GM18868 (cell line): ENCODE measurements at regions not wholly inside any gene's neighbourhood (a gene's known extent, or its start where the extent isn't known, plus 50 kb on each side); places are given as distances from the start of the nearest gene placed in this dataset.
"Not testable (repeated sequence)": the region's sequence is repeated elsewhere in the genome, so short reads cannot be mapped to it uniquely, and the experiment has no call there.

ENCODE experiments used
- ATAC-seq: cut with Tn5 transposase; IDR thresholded peaks from one replicate; pipeline ENCODE4 v1.9.1; 2021; ENCODE audit warnings: mild to moderate bottlenecking, moderate library complexity; ENCODE audit not compliant: unreplicated experiment

DNA sequence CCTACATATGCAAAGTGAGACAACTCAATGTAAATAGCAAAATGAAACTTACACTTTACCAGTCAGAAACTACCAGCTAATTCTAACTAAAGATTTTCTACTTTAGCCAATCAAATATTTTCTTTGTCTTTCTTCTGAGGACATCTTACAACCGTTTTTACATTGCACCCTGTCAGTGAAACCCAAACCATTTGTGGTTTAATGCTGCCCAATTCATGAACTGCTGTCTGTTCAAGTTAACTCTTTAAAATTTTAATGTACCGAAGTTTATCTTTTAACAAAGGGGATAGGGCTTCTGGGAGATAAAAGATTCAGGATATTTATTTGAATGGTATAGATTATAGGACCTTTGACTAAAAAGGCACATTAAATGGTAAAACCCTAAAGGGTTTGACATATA lies 121.3 kb upstream of the HDDC2 start:
- ATAC-seq, result no peak

DNA sequence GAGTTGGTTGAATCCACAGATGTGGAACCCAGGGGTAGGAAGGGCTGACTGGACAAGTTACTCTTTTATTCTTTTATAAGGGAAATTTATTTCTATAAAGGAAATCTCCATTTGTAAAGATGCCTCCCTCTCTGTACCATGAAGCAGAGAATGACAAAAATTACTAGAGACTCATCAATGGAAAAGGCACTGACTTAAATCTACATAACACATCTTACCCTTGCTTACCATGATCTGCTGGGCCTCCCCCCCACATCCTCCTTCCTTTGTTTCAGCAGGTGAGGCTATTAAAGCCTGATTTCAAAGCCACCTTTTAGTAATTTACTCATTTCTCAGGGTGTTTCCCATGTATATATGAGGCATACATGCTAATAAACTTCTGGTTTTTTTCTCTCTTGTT lies 130.2 kb upstream of the HDDC2 start:
- no peak for ATAC-seq

DNA sequence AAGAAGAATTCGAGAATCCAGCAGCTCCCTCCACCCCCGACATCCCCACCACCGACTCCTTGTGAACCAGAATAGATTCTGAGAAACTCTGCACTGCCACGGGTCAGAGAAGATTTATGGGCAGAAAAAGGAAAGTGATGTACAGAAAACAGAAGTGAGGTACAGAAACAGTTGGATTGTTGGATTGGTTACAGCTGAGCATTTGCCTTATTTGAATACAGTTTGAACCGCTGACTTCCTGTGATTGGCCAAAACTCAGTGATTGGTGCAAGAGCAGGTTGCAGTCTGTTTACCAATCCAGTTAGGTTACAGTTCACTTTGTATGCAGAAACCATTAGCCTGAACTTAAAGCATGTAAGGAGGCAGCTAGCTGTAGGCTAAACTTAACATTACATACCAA lies 131.2 kb upstream of the HDDC2 start:
- ATAC-seq, result no peak

DNA sequence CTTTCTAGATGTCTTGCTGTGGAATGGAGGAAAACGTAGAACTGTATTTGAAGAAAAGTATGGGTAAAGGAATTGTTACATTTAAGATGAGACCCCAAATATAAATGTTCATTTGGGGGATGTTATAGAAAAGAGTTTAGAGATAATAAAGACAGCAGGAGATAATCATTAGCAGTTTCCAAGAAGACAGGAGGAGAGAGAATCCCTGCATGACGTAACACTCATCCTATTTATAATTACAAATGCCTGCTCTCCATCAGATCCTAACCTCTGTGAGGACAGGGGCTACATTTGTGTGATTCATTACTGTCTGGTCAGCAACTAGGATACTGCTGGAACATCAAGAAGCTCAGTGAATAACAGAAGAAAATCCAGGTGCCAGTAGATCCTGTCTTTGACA lies 133.0 kb upstream of the HDDC2 start:
- no peak for ATAC-seq

DNA sequence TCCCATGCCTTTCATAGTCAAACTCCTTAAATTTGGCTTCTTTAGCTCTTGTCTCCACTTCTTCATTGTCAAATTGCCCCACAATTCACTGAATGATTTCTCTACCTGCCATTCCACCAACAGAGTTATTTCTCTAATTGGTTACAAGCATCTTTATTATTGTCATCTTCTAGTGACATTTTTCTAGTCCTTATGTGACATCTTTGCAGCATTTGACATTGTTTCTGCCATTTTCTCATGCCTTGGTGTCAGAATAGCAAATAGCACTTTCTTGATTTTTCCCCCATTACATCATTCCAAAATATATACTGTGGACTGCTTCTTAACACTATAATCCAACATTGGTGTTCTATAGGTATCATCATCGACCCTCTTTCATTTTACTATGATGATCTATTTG lies 137.7 kb upstream of the HDDC2 start:
- ATAC-seq, result no peak

DNA sequence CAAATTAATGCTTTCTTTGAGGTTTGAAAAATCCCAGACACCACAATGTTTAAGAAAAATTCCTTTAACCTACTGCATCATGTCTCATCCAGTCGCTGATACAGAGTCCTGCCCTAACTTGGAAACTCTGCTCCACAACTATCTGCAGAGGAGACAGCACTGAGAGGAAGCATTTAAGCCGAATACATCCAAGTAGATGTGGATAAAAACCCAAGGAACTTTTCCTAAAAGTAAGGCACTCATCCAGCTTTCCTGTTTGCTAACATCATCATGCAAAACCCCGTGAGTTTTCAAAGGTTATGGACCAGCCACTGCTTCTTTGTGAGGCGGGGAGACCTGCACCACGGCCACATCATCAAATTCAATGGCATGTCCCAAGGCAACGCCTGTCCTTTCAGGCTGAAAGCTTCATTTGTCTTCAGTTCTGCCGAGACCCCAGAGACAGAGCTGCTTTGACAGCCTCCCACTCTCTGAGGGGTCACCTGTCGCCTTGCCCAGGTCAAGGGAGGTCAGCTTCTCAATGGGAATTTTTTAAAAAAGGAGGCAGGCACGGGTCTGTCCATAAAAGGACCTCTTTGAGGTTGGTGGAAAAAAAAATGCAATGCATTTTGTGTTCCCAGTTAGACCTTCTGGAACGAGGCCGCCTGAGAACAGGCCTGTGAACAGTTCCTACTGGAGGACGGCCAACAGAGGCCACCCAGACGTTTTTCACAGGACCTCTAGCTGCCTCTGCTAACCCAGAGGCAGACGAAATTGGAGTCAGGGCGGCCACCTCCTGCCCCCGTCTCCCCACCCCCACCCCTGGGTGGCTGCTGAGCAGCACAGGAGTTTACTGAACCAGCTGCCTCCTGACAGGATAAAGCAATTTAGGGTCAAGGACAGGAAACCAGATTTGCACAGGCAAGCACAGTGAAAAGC lies 142.5 kb upstream of the HDDC2 start:
- ATAC-seq, result no peak

DNA sequence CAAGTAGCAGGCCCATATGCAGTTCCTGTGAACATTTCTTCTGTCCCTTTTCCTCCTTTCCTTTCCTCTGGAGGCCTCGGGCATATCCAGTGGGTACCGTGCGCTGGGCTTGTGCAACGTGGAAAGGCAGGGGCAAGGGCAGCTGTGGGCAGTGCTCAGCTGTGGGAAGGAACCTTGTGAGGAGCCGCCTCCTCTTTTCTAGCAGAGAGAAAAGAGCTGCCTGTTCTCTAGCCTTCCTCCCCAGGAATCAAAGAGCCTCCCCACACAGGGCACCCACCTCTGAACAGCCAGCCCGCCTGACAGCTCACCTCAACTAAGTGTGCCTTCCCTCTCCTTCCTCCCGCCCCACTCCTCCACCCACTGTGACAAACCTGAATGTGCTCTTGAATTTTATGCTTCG lies 143.3 kb upstream of the HDDC2 start:
- no peak for ATAC-seq

DNA sequence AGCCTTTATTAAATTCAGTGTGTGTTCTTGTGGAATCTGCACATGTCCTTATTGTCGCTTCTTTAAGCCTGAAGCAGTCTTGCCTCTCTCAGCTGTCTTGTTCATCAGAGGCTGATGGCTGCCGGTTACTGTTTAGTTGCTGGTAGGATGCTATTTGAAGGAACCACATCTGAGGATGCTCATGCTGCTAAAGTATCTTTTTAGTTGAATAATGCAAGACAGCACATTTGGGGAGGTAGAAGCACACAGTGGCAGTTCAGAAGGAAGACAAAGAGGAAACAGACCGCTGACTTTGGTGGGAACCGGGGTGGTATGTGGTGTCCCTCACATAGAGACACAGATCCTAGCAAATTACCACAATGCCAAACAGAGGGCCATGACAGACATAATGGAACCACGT lies 144.2 kb upstream of the HDDC2 start:
- ATAC-seq, result no peak

DNA sequence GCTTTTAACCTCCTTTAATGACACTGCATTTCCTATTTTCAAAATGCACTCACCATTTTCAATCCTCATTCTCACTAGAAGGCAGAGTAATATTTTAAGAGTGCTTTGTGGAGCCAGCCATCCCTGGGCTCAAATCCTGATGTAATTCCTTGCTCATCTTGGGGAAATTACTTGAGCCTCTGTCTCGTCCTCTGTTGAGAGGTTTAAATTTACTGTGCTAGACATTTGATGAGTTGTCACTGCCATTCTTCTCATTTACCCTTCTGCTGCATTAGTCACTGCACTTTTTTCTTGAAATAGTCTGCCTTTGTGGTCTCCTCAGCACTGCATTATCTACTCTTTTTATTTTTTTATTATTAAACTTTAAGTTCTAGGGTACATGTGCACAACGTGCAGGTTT lies 150.0 kb upstream of the HDDC2 start:
- no peak for ATAC-seq

DNA sequence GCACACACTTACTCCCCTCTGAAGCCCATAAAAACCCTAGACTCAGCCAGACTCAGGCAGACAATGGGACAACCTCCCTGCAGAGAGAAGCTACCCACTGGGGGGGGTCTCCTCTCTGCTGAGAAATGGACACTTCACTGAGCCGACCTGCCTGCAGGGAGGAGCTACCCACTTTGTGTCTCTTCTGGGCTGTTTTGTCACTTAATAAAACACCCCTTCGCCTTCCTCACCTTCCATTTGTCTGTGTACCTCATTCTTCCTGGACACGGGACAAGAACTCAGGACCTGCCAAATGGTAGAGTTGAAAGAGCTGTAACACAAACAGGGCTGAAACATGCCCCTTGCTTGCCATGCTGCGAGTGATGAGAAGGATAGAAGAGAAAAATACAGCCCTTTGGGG lies 151.7 kb upstream of the HDDC2 start:
- no peak for ATAC-seq

DNA sequence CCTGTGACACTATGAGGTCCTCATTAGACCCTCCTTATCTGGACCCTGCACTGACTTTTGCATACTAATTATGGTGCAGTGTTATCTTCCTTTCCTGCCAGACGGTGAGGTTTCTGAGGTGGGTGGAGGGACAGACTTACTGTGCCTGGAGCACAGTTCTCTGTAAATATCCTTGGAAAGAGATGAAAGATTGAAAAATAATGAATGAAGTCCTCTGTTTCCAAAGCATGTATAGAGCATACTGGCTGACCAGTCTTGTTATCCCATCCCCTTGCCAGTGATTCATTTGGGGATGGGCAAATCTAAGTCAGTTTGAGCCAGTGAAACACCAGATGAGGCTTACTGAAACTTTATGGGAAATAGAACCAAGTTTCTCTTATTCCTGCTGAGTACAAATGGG lies 152.6 kb upstream of the HDDC2 start:
- no peak for ATAC-seq

DNA sequence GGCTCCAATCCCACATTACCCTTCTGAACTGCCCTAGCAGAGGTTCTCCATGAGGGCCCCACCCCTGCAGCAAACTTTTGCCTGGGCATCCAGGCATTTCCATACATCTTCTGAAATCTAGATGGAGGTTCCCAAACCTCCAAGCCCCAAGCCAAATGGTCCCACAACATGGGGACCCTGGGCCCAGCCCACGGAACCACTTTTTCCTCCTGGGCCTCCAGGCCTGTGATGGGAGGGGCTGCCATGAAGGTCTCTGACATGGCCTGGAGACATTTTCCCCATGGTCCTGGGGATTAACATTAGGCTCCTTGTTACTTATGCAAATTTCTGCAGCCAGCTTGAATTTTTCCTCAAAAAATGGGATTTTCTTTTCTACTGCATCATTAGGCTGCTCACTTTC lies 156.7 kb upstream of the HDDC2 start:
- not testable (repeated sequence) for ATAC-seq

DNA sequence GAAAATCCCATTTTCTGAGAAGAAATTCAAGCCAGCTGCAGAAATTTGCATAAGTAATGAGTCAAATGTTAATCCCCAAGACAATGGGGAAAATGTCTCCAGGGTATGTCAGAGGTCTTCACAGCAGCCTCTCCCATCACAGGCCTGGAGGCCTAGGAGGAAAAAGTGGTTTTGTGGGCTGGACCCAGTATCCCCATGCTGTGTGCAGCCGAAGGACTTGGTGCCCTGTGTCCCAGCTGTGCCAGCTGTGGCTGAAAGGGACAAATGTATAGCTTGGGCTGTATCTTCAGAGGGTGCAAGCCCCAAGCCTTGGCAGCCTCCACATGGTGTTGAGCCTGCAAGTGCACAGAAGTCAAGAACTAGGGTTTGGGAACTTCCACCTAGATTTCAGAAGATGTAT lies 163.6 kb upstream of the HDDC2 start:
- ATAC-seq, result not testable (repeated sequence)

DNA sequence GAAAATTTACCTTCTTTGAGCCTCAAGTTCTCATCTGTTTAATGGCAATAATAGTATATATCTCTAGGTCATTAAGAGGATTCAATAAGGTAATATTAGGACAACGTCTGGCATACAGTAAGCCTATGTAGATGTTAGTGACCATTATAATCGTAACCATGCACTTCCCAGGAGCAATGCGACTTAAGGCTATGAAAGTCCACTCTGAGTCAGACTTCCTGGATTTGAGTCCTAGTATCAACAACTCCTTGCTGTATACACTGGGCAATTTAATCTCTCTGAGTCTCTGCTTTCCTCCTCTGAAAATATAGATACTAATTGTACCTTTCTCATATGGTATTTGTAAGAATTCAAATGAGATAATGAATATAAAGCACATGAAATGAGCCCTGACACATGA lies 168.1 kb upstream of the HDDC2 start:
- no peak for ATAC-seq

DNA sequence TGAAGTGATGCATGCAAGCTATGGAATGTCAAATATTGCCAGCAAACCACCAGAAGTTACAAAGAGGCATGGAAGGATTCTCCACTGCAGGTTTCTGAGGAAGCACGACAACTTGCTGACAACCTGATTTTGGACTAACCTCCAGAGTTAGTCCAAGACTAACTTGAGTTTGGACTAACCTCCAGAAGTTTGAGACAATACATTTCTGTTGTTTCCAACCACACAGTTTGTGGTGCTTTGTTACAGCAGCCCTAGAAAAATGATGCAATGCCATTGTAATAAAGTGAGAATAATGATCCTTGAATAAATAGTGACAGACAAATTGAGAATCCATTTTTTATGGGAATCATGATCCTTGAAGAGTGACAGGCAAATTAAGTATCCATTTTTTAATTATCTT lies 169.9 kb upstream of the HDDC2 start:
- no peak for ATAC-seq

DNA sequence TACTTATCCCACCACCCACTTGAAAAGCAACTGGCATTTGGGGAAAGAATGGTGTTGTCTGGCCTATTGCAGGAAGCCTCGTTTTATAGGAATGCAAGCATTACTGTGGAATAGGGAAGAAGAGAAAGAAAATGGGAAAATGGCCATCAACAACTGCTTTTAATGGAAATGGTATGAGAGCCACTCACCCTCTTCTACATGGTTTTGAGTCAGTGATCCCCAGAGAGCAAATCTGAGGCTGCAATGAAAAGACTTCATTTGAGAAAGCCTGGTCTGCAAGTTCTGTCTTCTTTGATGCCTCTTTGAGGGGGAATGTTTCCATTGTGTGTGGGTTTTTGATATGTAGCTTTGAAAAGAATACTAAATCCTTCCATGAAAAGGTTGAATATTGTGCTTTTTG lies 172.3 kb upstream of the HDDC2 start:
- no peak for ATAC-seq

DNA sequence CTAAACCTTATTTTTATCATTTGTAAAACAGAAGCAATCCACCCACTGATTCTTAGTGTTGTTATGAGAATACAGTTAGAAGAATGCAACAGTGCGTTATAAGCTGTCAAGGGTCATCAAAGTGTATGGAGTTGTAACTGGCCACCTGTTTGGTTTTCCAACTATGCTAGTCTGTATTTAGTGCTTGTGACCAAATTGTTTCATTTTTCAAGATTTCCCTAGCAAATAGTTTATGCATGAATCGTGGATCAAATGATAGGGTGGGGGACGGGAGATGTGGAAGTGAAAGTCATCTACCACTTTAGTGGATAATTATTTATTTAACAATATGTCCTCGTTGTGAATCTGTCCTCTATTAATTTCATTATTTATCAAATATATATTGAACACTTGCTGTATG lies 175.4 kb upstream of the HDDC2 start:
- no peak for ATAC-seq

DNA sequence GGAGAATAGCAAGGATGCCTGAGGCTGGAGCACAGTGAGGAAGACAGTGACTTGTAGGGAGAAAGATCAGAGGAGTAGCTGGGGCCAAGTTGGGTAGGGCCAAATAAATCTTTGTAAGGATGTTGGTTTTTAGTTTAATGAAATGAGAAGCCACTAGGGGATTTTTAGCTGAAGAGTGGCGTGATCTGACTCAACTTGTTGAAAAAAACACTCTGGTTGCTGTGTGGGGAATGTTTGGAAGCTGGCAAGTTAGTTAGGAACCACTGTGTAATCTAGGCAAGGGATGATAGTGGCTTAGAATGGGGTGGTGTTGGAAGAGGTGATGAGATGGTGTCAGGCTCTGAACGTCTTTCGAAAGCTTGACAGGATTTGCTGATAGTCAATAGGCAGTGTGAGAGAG lies 176.1 kb upstream of the HDDC2 start:
- peak; percentile 56 for ATAC-seq

DNA sequence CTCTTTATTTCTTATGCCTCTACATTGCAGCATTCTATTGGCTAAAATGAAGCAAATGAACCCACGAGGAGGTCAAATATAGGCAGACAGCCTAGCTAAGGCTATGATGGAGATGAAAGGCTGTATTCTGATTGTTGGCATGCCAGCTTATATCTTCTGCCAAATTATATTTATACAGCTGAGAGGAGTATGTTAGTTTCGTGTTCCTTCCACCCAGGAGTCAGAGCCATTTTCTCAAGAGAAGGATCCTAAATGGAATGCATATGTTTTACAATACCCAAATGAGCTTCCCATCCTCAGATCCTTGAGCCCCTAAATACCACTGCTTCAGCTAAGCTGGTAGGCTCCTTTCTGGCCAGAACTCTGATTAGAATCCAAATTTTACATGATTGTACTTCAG lies 178.4 kb upstream of the HDDC2 start:
- ATAC-seq, result no peak

DNA sequence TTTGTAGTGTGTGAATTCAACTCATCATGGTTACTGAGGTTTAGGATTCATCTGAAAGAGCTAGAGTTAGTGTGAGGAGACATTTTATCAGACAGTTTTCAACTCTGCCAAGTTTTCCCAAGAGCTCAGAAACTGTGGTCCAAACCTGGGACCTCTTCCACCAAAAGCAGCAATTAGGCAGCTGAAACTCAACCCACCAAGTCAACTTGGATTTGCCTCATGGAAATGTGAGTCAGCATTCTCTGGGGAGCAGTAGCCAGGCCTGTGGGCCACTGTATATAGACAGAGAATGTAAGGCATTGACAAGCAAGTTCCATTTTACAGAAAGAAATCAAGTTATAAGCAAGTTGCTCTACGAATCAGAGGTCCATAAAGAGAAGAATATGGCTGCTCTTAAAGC lies 178.8 kb upstream of the HDDC2 start:
- ATAC-seq, result no peak

DNA sequence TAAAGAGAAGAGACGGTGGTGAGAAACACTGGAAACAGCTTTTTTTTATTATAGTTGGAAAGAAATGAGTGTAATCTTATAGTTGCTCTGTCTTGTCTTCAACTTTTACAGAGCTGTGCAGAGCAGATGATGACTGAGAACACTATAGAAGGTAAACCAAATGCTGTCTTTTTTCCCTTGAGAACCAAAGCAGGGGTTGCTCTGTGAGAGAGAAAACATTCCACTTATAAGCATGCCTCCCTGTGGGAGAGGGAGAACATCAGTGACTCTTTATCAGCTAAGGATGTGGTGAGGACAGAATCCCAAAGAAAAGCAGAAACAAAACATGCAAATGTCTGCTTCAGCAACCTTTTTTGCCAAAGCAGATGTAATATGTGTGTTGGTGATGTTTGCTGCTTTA lies 179.3 kb upstream of the HDDC2 start:
- no peak for ATAC-seq

DNA sequence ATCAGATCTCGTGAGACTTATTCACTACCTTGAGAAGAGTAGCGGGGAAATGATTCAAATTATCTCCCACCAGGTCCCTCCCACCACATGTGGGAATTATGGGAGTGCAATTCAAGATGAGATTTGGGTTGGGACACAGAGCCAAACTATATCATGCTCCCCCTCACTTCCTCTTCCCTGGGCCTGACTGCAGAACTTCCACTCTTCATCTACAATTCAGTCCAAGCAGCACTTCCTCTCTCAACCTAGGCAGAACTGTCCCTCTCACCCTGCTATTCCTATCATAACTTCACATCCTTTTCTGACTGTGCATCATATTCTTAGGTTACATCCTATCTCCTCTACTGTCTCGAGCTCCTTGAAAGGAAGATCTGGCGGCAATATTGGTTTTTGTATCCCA lies 184.0 kb upstream of the HDDC2 start:
- no peak for ATAC-seq

DNA sequence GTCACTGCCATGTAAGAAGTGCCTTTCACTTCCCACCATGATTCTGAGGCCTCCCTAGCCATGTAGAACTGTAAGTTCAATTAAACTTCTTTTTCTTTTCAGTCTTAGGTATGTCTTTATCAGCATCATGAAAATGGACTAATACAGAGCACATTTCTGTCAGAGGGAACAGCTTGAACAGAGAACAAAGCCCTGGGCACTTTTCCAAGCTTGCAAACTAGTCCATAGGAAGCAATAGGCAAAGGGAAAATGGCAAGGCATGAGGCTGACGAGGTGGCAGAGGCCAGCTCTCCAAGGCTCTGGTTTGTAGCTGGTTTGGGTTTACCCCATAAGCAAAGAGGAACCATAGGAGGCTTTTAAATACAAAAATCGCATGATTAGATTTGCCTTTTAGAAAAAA lies 185.1 kb upstream of the HDDC2 start:
- ATAC-seq, result no peak
